LNCaP clone FGC (cell line): ENCODE measurements at regions not wholly inside any gene's neighbourhood (a gene's known extent, or its start where the extent isn't known, plus 50 kb on each side); places are given as distances from the start of the nearest gene placed in this dataset.

Experiments used
- DNase-seq: peaks from one replicate; pipeline ENCODE4 v3.0.0-alpha.2; 2011; ENCODE audit warnings: low read depth
- H3K4me3 ChIP-seq: 2 replicates; pipeline ENCODE4 v1.5.1; 2011; ENCODE audit warnings: mild to moderate bottlenecking, low read depth, low read length, control low read depth
- CTCF ChIP-seq: IDR thresholded peaks from 2 replicates; pipeline ENCODE4 v1.5.1; 2012; ENCODE audit warnings: mild to moderate bottlenecking; ENCODE audit not compliant: control insufficient read depth, insufficient read depth; ENCODE audit errors: extremely low read depth

DNA sequence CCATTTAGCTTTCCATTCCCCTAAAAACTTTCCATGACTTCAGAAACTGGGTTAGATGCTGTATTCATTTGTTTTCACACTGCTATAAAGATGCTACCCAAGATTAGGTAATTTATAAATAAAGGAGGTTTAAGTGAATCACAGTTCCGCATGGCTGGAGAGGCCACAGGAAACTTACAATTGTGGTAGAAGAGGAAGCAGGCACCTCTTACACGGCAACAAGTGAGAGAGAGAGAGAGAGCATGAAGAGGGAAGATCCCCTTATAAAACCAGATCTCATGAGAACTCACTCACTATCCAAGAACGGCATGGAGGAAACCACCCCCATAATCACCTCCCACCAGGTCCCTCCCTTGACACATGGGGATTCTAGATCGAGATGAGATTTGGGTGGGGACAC is 336.8 kb downstream of the TFEC start:
- TF ChIP-seq CTCF = no peak
- no peak for DNase-seq
- no peak overlapping the region for H3K4me3 ChIP-seq

DNA sequence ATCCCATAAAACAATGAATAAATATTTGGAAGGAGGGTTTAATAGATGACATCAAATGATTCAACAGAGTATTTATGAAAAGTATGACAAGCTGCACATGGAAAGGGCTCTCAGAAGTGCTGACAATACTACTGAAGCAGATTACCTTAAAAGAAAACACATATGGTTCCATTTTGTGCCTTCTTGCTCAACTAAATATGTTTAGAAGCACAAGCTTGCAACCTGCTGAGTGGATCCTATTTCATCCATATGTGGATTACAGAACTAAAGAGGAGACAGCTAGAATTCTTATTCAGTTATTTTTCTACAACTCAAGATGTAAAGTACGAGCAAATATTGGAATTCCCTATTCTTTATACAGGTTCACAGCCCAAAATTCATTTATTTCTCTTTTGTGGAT is 340.6 kb downstream of the TFEC start:
- TF ChIP-seq CTCF = no peak
- H3K4me3 ChIP-seq = no peak overlapping the region
- DNase-seq = no peak

GRCh38 chr7:115683093-115683492 is 347.5 kb downstream of the TFEC start:
- no peak for TF ChIP-seq CTCF
- H3K4me3 ChIP-seq = no peak overlapping the region
- DNase-seq = no peak

- no peak for DNase-seq
- no peak overlapping the region for H3K4me3 ChIP-seq
- TF ChIP-seq CTCF = no peak
Observed at GRCh38 chr7:115682507-115682906, 348.1 kb downstream of the TFEC start.

- no peak for TF ChIP-seq CTCF
- no peak overlapping the region for H3K4me3 ChIP-seq
- DNase-seq = no peak
Observed at GRCh38 chr7:115680921-115681320, 349.6 kb downstream of the TFEC start.

- peak; percentile 69 for TF ChIP-seq CTCF
- H3K4me3 ChIP-seq = no peak overlapping the region
- DNase-seq = peak; percentile 36
Observed at GRCh38 chr7:115679976-115680375, 350.6 kb downstream of the TFEC start.

DNA sequence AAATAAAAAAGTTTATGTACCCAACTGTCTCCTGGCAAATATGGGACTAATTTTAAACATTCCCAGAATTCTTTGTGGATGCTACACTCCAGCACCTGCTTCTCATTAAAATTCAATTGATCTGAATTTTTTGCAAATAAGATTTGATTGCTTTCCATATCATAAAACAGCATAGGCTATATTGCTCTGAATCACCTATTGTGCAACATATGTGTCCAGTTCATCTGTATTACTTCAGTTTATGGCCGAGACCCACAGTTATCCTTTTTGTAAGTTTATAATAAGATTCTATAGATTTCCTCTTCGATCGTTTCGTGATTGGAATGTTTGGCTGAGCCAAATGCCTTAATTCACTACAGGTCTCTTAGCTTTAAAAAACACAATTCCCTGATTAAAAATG is 351.1 kb downstream of the TFEC start:
- DNase-seq = no peak
- H3K4me3 ChIP-seq = no peak overlapping the region
- no peak for TF ChIP-seq CTCF
